ENCODE measurements at regions not wholly inside any gene's neighbourhood (a gene's known extent, or its start where the extent isn't known, plus 50 kb on each side); places are given as distances from the start of the nearest gene placed in this dataset.

DNA sequence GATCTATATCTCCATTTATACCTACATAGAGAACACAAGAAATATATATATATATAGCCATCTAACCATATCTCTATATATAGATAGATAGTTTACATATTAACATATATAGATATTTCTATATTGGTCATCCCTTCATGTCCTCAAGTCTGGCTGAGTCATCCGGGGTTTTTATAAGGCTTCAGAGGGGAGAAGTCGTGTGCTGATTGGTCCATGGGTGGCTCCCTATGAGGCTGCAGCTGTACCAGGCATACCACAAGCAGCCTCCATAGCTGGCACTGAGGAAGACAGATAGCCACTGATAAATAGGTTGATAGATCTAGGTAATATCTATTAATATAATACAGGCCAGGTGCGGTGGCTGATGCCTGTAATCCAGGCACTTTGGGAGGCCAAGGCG is 618.3 kb upstream of the SETBP1 start:
- TF ChIP-seq CTCF (IDR thresholded peaks at IDR 0.05; ENCODE audit: insufficient read depth, low read depth, low read length) (no peak), EZH2 (IDR thresholded peaks at IDR 0.05; ENCODE audit: insufficient read depth, low read length) (no peak)
